ENCODE measurements at regions not wholly inside any gene's neighbourhood (a gene's known extent, or its start where the extent isn't known, plus 50 kb on each side); places are given as distances from the start of the nearest gene placed in this dataset.

DNA sequence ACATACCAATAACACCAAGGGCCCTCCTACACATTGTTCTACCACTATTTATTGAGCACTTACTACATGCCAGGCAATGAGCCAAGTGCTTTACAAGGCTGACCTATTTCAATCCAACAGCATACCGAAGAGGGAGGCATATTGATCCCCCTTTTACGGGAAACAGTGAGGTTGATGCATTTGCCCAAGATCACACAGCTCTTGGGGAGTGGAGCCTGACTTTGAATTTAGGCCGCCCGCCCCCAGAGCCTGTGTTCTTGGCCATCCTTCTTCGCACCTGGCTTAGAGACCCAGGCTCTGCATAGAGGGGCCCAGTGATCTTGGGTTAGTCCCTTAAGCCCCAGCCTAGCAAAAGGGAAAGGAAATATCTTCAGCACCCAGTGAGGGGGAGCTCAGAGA lies 158.1 kb upstream of the IER5L start:
- ATAC-seq (ENCODE audit: low FRiP score) (no peak), DNase-seq (ENCODE audit: low spot score) (no peak)
- TF ChIP-seq, protein P1, sequence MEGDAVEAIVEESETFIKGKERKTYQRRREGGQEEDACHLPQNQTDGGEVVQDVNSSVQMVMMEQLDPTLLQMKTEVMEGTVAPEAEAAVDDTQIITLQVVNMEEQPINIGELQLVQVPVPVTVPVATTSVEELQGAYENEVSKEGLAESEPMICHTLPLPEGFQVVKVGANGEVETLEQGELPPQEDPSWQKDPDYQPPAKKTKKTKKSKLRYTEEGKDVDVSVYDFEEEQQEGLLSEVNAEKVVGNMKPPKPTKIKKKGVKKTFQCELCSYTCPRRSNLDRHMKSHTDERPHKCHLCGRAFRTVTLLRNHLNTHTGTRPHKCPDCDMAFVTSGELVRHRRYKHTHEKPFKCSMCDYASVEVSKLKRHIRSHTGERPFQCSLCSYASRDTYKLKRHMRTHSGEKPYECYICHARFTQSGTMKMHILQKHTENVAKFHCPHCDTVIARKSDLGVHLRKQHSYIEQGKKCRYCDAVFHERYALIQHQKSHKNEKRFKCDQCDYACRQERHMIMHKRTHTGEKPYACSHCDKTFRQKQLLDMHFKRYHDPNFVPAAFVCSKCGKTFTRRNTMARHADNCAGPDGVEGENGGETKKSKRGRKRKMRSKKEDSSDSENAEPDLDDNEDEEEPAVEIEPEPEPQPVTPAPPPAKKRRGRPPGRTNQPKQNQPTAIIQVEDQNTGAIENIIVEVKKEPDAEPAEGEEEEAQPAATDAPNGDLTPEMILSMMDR (IDR thresholded peaks at IDR 0.05): no peak

DNA sequence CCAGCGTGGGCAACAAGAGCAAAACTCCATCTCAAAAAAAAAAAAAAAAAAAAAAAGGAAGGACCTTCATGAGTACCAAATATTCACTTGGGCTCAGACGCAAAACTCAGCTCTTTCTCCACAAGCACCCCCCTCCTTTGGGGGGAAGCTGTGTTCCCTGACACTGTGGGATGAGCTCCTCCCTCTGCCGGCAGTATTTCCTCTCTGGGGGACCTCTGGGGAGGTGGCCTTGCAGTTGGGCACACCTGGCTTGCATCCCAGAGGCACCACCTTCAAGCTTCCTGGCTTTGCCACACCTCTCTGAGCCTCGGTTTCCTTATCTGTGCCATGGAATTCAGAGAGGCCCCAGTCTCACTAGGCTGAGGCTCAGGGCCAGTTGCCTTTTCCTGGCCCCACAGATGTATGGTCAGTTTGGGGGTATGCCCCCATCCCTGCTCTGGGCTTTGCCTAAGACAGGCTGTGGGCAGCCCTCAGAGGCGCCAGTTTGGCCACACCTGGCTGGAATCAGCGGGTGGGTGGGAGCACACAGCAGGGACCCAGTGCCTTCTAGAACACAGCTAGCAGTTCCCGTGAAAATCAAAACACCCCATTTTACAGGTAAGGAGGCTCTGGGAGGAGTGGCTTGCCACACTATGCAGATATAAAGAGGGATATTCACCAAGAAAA lies 157.5 kb upstream of the IER5L start:
- DNase-seq (ENCODE audit: low spot score) (no peak), ATAC-seq (ENCODE audit: low FRiP score) (no peak)
- TF ChIP-seq, protein P1 (IDR thresholded peaks at IDR 0.05): no peak

- TF ChIP-seq, protein P1 (IDR thresholded peaks at IDR 0.05): no peak
- ATAC-seq (ENCODE audit: low FRiP score) (peak; percentile 83), DNase-seq (ENCODE audit: low spot score) (peak; percentile 76)
Measured at GRCh38 chr9:129334105-129334935, 156.3 kb upstream of the IER5L start.

DNA sequence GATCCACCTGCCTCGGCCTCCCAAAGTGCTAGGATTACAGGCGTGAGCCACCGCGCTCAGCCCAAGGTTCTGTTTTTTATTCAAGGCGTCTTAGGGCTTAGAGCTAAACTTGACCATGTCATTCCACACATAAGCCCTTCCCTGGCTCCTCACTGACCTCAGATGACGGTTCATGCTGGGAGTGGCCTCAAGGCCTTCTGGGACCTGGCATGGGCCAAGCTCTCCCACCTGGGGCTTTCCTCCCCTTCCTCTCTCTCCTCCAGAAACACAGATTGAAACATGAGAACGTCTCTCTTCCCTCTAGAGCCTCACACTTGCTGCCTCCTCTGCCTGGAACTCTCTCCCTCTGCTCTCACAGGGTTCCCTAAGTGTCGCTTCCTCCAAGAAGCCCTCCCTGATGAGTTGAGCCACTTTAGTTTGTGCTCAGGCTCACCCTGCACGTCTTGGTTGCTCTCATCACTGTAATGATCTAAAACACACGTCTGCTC lies 155.6 kb upstream of the IER5L start:
- DNase-seq (ENCODE audit: low spot score) (no peak), ATAC-seq (ENCODE audit: low FRiP score) (peak; percentile 31)
- TF ChIP-seq, protein P1 (IDR thresholded peaks at IDR 0.05): no peak

DNA sequence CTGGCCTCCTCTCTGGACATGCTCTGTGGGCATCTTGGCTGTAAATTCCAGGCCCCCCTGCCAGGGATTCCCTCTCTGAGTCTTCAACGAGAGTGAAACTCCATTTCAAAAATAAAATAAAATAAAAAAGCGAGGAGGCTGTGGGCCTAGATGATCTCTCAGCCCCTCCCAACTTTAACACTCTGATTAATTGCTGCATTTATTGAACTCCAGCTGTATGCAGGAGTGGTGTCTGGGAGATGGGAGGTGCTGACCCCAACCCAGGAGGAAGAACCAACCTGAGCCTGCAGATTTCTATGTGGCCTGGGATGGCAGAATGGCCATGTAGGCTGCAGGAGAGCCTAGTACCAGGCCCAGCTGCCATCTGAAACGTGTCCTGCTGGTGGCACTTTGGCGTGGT lies 154.5 kb upstream of the IER5L start:
- ATAC-seq (ENCODE audit: low FRiP score): no peak
- TF ChIP-seq, protein P1 (IDR thresholded peaks at IDR 0.05): no peak

GRCh38 chr9:129331772-129332500 lies 153.9 kb upstream of the IER5L start:
- DNase-seq (ENCODE audit: low spot score) (no peak), ATAC-seq (ENCODE audit: low FRiP score) (no peak)
- TF ChIP-seq, protein P1 (IDR thresholded peaks at IDR 0.05): no peak

More for the DNA sequence above, 154.5 kb upstream of the IER5L start:
- no peak for DNase-seq (ENCODE audit: low spot score)
